Astrocyte of the cerebellum (primary cell): ENCODE measurements at regions not wholly inside any gene's neighbourhood (a gene's known extent, or its start where the extent isn't known, plus 50 kb on each side); places are given as distances from the start of the nearest gene placed in this dataset.

Source experiments
- DNase-seq: peaks from one replicate; pipeline ENCODE4 v3.0.0-alpha.2; 2011; ENCODE audit warnings: low read depth
- H3K4me3 ChIP-seq: 2 replicates; pipeline ENCODE4 v1.5.1; 2011; ENCODE audit warnings: mild to moderate bottlenecking, low read depth, low read length, moderate library complexity
- CTCF ChIP-seq: IDR thresholded peaks from 2 replicates; pipeline ENCODE4 v1.5.1; 2012; ENCODE audit warnings: low read length, low read depth, moderate library complexity, mild to moderate bottlenecking; ENCODE audit errors: missing control alignments
- in situ Hi-C: cut with HindIII; loops from 2 replicates; pipeline ENCODE4 v1.10.0; 2017; ENCODE audit warnings: low sequenced_read_pairs

GRCh38 chr2:180328795-180329422 is 321.8 kb upstream of the CWC22 start:
- no peak for TF ChIP-seq CTCF
- no peak overlapping the region for H3K4me3 ChIP-seq
- no peak for DNase-seq
- in situ Hi-C loops = no loop called here

- DNase-seq = no peak
- TF ChIP-seq CTCF = no peak
- in situ Hi-C loops = no loop called here
- no peak overlapping the region for H3K4me3 ChIP-seq
These were observed 320.1 kb upstream of the CWC22 start for GRCh38 chr2:180327185-180327584.

- TF ChIP-seq CTCF = no peak
- DNase-seq = no peak
- in situ Hi-C loops = no loop called here
These were observed 318.5 kb upstream of the CWC22 start for GRCh38 chr2:180325416-180326120.

GRCh38 chr2:180324182-180324581 is 317.1 kb upstream of the CWC22 start:
- no peak overlapping the region for H3K4me3 ChIP-seq
- in situ Hi-C loops = no loop called here
- no peak for TF ChIP-seq CTCF
- DNase-seq = no peak

More at GRCh38 chr2:180325416-180326120, 318.5 kb upstream of the CWC22 start:
- H3K4me3 ChIP-seq = no peak overlapping the region

GRCh38 chr2:180322781-180323180 is 315.7 kb upstream of the CWC22 start:
- TF ChIP-seq CTCF = no peak
- no peak overlapping the region for H3K4me3 ChIP-seq
- in situ Hi-C loops = no loop called here
- no peak for DNase-seq

GRCh38 chr2:180319586-180320405 is 312.7 kb upstream of the CWC22 start:
- no peak for TF ChIP-seq CTCF
- no peak overlapping the region for H3K4me3 ChIP-seq
- no peak for DNase-seq
- in situ Hi-C loops = no loop called here
